HCT116 (cell line): ENCODE measurements at regions not wholly inside any gene's neighbourhood (a gene's known extent, or its start where the extent isn't known, plus 50 kb on each side); places are given as distances from the start of the nearest gene placed in this dataset.

Source experiments
- ATAC-seq: fragments of 200-7000 bp; cut with Tn5 transposase; 2 replicates; pipeline ENCODE4 v1.9.1; 2020; ENCODE audit warnings: mild to moderate bottlenecking, moderate library complexity
- BruUV-seq: library from RNA; stranded (reverse); fragments of 400-500 nt; replicated peaks from 2 replicates; lab custom pipeline; 2021; lab: Mats Ljungman, UMichigan
- CTCF ChIA-PET: fragments of 300-600 bp; sonication (Branson Sonifier 250); formaldehyde crosslinking; loops from one replicate; lab custom pipeline; 2021; ENCODE audit warnings: antibody characterized with exemption; lab: Charles Lee
- POLR2A ChIA-PET: fragments of 300-600, 350-600 bp; sonication (Branson Sonifier 250); formaldehyde crosslinking; loops from one replicate; lab custom pipeline; 2021; ENCODE audit warnings: antibody characterized with exemption; lab: Charles Lee
- RAD21 ChIA-PET, 2 experiments: fragments of 300-600 bp; sonication (Branson Sonifier 250); formaldehyde crosslinking; loops; one replicate each; lab custom pipeline; 2023; ENCODE audit warnings: low total read pairs in 2 of 2; ENCODE audit not compliant: uncharacterized antibody in 2 of 2, unreplicated experiment in 2 of 2, low non-redundant PET in 1 of 2; lab: Charles Lee
- DNase-seq: peaks from one replicate; pipeline ENCODE4 v3.0.0-alpha.2; 2010; ENCODE audit warnings: low read depth, low spot score
- H2AFZ ChIP-seq: fragments of 200-600 bp; shearing (Covaris generic), sonication (generic); 2 replicates; pipeline ENCODE4 v1.6.1; 2017; ENCODE audit warnings: low read depth, mixed run types, mixed read lengths, antibody characterized with exemption, low read length; ENCODE audit not compliant: poor library complexity, severe bottlenecking
- H3K27ac ChIP-seq: 2 replicates; pipeline ENCODE4 v1.5.1; 2012; ENCODE audit warnings: low read depth, low read length
- H3K27me3 ChIP-seq: fragments of 200-600 bp; sonication (generic); 2 replicates; pipeline ENCODE4 v1.6.1; 2016; ENCODE audit warnings: mixed run types, low read length, mixed read lengths; ENCODE audit not compliant: insufficient read depth
- H3K36me3 ChIP-seq, 2 experiments: fragments of 200-500 bp in 1 of 2; fragments of 200-600 bp in 1 of 2; sonication (Bioruptor generic) in 1 of 2; sonication (generic) in 1 of 2; 2 replicates each; pipeline versions ENCODE4 v1.5.1 to v1.6.1; 2014 to 2016; ENCODE audit warnings: low read length in 2 of 2, inconsistent platforms in 1 of 2, mixed read lengths in 1 of 2, mixed run types in 1 of 2; ENCODE audit not compliant: insufficient read depth in 2 of 2, control insufficient read depth in 1 of 2
- H3K4me1 ChIP-seq, 2 experiments: fragments of 200-600 bp in 1 of 2; sonication (generic) in 1 of 2; 2 replicates each; pipeline versions ENCODE4 v1.5.1 to v1.6.1; 2012 to 2017; ENCODE audit warnings: low read length in 2 of 2, inconsistent platforms in 1 of 2, mild to moderate bottlenecking in 1 of 2, mixed read lengths in 1 of 2, mixed run types in 1 of 2, moderate library complexity in 1 of 2; ENCODE audit not compliant: insufficient read depth in 2 of 2, control insufficient read depth in 1 of 2
- H3K4me2 ChIP-seq: fragments of 200-600 bp; sonication (generic); 2 replicates; pipeline ENCODE4 v1.6.1; 2017; ENCODE audit warnings: mixed run types, low read length, mixed read lengths
- H3K4me3 ChIP-seq, 2 experiments: fragments of 200-600 bp in 1 of 2; sonication (generic) in 1 of 2; replicated peaks in 1 of 2; 2 replicates each; pipeline ENCODE4 v1.5.1; 2011 to 2016; ENCODE audit warnings: low read length in 2 of 2, control low read depth in 1 of 2, low read depth in 1 of 2, mild to moderate bottlenecking in 1 of 2, mixed read lengths in 1 of 2, mixed run types in 1 of 2
- H3K79me2 ChIP-seq: fragments of 200-600 bp; sonication (generic); 2 replicates; pipeline ENCODE4 v1.6.1; 2017; ENCODE audit warnings: mild to moderate bottlenecking, mixed run types, low read length, moderate library complexity, mixed read lengths; ENCODE audit not compliant: insufficient read depth
- H3K9ac ChIP-seq: fragments of 200-600 bp; sonication (generic); 2 replicates; pipeline ENCODE4 v1.6.1; 2016; ENCODE audit warnings: low read length, mixed read lengths
- H3K9me2 ChIP-seq: fragments of 200-600 bp; sonication (generic), shearing (Covaris generic); 2 replicates; pipeline ENCODE4 v1.6.1; 2017; ENCODE audit warnings: mixed run types, mild to moderate bottlenecking, moderate library complexity; ENCODE audit not compliant: insufficient read depth
- H3K9me3 ChIP-seq, 2 experiments: fragments of 200-500 bp in 1 of 2; fragments of 200-600 bp in 1 of 2; sonication (Bioruptor generic) in 1 of 2; sonication (generic) in 1 of 2; 2 replicates each; pipeline ENCODE4 v1.6.1; 2014 to 2017; ENCODE audit warnings: low read length in 2 of 2, mixed read lengths in 2 of 2, inconsistent platforms in 1 of 2, low read depth in 1 of 2, mild to moderate bottlenecking in 1 of 2, mixed run types in 1 of 2, moderate library complexity in 1 of 2; ENCODE audit not compliant: control insufficient read depth in 1 of 2, insufficient read depth in 1 of 2
- H4K20me1 ChIP-seq: fragments of 200-600 bp; sonication (generic), shearing (Covaris generic); 2 replicates; pipeline ENCODE4 v1.6.1; 2017; ENCODE audit warnings: mixed run types, mild to moderate bottlenecking, moderate library complexity; ENCODE audit not compliant: insufficient read depth
- CBX3 ChIP-seq: IDR thresholded peaks from 2 replicates; pipeline ENCODE4 v1.6.1; 2012; ENCODE audit warnings: low read depth
- CEBPB ChIP-seq: IDR thresholded peaks from 2 replicates; pipeline ENCODE4 v1.6.1; 2012; ENCODE audit warnings: low read depth
- EGR1 ChIP-seq: IDR thresholded peaks from 2 replicates; pipeline ENCODE4 v1.6.1; 2012; ENCODE audit warnings: low read depth
- ELF1 ChIP-seq: IDR thresholded peaks from 2 replicates; pipeline ENCODE4 v1.6.1; 2012; ENCODE audit warnings: low read depth, borderline replicate concordance
- FOSL1 ChIP-seq: IDR thresholded peaks from 2 replicates; pipeline ENCODE4 v1.6.1; 2012; ENCODE audit warnings: low read depth
- POLR2AphosphoS5 ChIP-seq: IDR thresholded peaks from 2 replicates; pipeline ENCODE4 v1.6.1; 2011; ENCODE audit warnings: mild to moderate bottlenecking, low read depth, low read length, moderate library complexity
- intact Hi-C: fragments of 100-400 bp; cut with micrococcal nuclease; formaldehyde crosslinking; loops from 2 replicates; pipeline ENCODE4 v1.10.0; 2022
- TF ChIP-seq, protein P1 (sequence below): IDR thresholded peaks from 2 replicates; pipeline ENCODE4 v1.6.1; 2012
- TF ChIP-seq, protein P2 (sequence below): IDR thresholded peaks from 2 replicates; pipeline ENCODE4 v1.6.1; 2012; ENCODE audit warnings: low read depth

DNA sequence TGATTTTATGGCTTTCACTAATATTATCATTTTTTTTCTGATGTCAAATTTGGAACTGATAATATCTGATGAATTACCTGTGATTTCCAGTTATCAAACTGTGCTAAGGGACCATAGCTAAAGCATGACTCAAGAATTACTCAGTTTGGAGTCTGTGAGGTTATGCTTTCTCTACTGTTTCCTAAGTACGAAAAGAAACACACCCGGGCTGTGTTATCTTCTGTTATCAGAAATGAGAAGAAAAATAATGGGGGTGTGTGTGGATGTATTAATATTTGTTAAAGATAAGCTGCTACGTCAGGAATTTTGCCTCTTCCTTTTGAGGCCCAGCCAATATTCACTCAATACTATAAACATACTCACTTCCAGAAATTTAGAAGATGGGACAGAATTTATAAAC lies 1401.9 kb upstream of the FLRT2 start:
- no peak overlapping the region for H3K4me2 ChIP-seq

DNA sequence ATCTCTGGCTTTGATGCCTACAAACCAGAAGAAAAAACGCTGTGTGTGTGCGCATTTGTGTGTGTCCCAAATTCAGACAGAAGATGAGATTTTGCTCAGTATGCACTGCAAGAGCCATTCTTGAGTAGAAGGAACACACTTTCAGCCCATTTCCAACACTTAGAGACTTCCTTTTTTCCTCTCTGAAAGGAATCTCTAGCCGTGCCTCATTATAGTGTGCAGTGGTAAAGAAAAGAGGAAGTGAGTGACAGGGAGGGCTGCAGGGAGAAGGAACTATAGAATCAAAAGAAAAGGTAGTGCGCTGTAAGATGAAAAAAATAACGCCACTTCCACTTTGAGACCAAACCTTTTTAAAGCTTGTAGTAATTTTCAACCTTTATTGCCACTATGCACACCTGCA lies 1400.9 kb upstream of the FLRT2 start:
- Histone ChIP-seq H3K4me3 (no peak overlapping the region), H3K79me2 (no peaks in the 10 kb centered on the region), H2AFZ (no peak overlapping the region), H3K4me1 (no peaks in the 10 kb centered on the region), H3K4me2 (no peak overlapping the region), H3K9me3 (peaks cover 8 to 20% of the 10 kb centered on the region in 2 experiments; a peak in 2 of 4 replicates), H3K36me3 (no peaks in the 10 kb centered on the region), H3K27me3 (no peaks in the 10 kb centered on the region), H3K9me2 (no peaks in the 10 kb centered on the region), H4K20me1 (no peaks in the 10 kb centered on the region), H3K27ac (no peak overlapping the region), H3K9ac (no peak overlapping the region)
- intact Hi-C loops = no loop called here
- DNase-seq (no peak), ATAC-seq (no peak)
- CTCF ChIA-PET = no interaction called here
- POLR2A ChIA-PET = no interaction called here
- BruUV-seq = no TSS peak
- RAD21 ChIA-PET = no interaction called here
- TF ChIP-seq, protein P1, sequence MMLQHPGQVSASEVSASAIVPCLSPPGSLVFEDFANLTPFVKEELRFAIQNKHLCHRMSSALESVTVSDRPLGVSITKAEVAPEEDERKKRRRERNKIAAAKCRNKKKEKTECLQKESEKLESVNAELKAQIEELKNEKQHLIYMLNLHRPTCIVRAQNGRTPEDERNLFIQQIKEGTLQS = no peak
- no peak for TF ChIP-seq ELF1
- no peak for TF ChIP-seq EGR1
- no peak for TF ChIP-seq POLR2AphosphoS5
- TF ChIP-seq, protein P2, sequence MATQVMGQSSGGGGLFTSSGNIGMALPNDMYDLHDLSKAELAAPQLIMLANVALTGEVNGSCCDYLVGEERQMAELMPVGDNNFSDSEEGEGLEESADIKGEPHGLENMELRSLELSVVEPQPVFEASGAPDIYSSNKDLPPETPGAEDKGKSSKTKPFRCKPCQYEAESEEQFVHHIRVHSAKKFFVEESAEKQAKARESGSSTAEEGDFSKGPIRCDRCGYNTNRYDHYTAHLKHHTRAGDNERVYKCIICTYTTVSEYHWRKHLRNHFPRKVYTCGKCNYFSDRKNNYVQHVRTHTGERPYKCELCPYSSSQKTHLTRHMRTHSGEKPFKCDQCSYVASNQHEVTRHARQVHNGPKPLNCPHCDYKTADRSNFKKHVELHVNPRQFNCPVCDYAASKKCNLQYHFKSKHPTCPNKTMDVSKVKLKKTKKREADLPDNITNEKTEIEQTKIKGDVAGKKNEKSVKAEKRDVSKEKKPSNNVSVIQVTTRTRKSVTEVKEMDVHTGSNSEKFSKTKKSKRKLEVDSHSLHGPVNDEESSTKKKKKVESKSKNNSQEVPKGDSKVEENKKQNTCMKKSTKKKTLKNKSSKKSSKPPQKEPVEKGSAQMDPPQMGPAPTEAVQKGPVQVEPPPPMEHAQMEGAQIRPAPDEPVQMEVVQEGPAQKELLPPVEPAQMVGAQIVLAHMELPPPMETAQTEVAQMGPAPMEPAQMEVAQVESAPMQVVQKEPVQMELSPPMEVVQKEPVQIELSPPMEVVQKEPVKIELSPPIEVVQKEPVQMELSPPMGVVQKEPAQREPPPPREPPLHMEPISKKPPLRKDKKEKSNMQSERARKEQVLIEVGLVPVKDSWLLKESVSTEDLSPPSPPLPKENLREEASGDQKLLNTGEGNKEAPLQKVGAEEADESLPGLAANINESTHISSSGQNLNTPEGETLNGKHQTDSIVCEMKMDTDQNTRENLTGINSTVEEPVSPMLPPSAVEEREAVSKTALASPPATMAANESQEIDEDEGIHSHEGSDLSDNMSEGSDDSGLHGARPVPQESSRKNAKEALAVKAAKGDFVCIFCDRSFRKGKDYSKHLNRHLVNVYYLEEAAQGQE = no peak
- TF ChIP-seq CBX3 = no peak
- TF ChIP-seq FOSL1 = no peak

More for the DNA sequence above, 1401.9 kb upstream of the FLRT2 start:
- H3K4me3 ChIP-seq = no peak overlapping the region
- POLR2A ChIA-PET = no interaction called here
- H3K9ac ChIP-seq = no peak overlapping the region
- no peak overlapping the region for H3K27ac ChIP-seq
- H2AFZ ChIP-seq = no peak overlapping the region
- TF ChIP-seq CEBPB = no peak
- TF ChIP-seq, protein P2 = no peak
- no peaks in the 10 kb centered on the region for H3K36me3 ChIP-seq
- RAD21 ChIA-PET = no interaction called here
- peaks cover 12 to 27% of the 10 kb centered on the region in 2 experiments; a peak in 2 of 4 replicates for H3K9me3 ChIP-seq
- intact Hi-C loops = no loop called here
- no TSS peak for BruUV-seq
- ATAC-seq = no peak
- no peaks in the 10 kb centered on the region for H3K9me2 ChIP-seq
- no peaks in the 10 kb centered on the region for H3K4me1 ChIP-seq
- H3K27me3 ChIP-seq = no peaks in the 10 kb centered on the region
- CTCF ChIA-PET = no interaction called here
- DNase-seq = no peak
- no peaks in the 10 kb centered on the region for H4K20me1 ChIP-seq
- H3K79me2 ChIP-seq = no peaks in the 10 kb centered on the region
